ENCODE measurements at regions not wholly inside any gene's neighbourhood (a gene's known extent, or its start where the extent isn't known, plus 50 kb on each side); places are given as distances from the start of the nearest gene placed in this dataset.

DNA sequence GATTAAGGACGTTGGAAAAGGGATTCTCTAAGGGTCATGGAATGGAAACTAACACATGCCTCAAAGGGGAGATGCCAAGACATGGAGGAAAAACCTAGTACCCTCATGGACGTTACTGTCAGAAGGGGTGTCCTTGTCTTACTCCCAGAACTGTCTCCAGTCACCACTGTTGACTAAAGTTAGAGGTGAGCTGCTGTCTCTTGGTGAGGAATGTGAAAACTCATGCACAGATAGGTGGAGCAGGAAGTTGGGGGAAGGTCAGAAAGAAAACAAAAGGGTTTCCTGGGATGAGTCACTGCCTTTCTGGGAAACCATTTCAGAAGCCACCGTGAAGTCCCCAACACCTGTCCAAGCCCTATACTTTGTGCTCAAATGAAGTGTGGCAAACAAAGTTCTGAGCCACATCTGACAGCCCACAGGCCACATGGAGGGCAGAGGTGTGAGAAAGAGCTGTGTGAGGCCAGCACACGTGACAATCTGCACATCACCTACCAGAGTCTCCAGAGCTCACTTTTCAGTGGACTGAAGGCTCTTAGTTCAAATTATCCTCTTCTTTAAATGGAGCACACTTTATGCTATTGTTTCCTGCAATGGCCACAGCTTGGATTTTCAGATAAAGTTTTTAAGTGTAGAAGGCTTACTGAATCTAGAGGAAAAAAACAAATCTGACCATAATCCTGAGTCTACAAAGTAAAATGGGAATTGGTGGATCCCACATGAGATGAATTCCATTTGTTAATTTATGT, 92.9 kb upstream of the EGLN3 start:
- DNase-seq (ENCODE audit: low read depth in 2 of 2) = peak; percentile 12 to 22

DNA sequence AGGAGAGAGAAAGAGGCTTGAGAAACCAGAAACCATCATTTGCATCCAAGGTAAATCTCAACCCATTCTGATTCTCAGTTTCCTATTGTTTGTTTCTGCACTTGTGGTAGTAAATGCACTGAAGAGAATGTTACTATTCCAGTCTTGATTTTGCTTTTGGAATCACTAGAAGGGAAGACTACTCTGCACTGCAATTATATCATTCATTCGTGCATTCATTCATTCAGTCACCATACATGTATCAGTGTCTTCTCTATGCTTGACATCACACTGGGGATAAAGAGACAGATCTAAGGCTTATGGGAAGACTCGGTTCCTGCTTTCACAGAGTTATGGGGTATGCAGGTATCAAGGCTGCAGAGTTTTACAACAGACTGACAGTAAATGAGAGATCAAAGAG, 90.3 kb upstream of the EGLN3 start:
- no peak for DNase-seq (ENCODE audit: low read depth in 2 of 2)

DNA sequence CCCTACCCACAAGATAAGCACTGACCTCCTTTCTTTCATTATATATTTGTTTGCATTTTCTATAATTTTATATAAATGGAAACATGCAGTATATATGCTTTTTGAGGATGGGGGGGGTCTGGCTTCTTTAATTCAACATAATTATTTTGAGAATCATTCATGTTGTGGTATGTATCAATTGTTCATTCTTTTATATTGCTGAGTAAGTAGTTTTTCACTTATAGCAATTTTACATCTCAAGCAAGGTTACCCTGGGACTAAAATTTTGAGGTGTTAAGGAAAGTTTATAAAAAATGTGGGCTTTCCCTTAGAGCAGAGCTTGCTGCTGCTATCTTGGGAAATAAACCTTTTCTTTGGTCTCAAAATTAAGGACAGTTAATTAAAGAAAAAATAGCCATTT, 89.9 kb upstream of the EGLN3 start:
- DNase-seq (ENCODE audit: low read depth in 2 of 2) = no peak

DNA sequence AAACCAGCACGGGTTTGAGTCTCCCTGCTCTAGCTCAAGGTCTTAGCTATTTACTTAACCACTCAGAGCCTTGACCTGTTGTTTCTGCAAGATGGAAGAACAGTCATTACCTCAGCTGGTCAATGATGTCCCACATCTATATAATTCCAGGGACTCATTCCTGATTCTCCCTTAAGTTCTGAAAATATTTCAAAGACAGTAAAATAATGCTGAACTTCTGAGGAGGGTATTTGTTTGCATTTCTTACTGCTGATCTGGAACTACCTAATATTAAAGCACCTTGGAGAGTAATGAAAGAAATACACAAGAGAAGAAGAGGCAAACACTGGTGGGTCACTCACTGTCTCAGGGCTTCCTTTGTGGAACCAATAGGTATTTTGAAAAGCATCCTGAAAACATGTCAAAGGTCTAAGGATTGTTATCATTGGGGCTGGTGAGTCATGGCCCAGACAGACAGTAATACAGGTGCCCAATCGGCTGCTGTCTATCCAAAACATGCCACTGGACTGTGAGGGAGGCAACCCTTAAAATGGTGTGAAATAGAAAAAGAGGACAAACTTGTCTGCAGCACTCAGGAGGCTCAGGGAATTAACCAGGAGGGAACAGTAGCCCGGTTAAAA, 88.7 kb upstream of the EGLN3 start:
- no peak for DNase-seq (ENCODE audit: low read depth in 2 of 2)

DNA sequence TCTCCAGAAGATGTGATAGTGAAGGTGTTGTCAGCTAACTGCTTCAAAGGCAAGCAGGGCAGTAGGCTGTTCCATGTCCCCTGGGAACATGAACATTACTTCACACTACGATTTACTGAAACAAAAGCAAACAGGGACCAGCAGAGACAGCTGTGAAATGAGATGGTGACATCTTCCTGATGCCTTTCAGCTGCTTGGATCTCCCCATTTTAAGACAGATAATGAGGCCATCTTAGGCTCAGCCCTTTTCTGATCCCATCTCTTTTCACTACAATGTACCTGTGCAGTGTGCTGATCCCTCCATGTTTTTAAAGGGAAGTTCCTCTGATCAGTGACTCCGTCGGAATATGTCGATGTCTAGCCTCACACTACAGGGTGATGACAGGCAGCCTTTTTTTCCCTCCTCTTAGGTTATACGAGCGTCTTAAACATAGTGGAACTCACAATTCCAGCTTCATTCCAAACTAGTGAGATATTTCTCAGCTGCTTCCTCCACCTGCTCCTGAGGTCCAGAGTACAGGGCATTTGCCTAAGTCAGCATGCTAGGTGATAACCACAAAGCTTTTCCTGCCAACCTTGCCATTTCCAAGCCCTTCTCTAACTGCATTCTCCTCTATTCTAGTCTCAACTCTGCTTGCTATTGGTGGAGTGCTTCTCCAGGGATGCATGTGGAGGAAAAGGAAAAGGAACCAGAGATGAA, 87.6 kb upstream of the EGLN3 start:
- DNase-seq (ENCODE audit: low read depth in 2 of 2) = no peak

DNA sequence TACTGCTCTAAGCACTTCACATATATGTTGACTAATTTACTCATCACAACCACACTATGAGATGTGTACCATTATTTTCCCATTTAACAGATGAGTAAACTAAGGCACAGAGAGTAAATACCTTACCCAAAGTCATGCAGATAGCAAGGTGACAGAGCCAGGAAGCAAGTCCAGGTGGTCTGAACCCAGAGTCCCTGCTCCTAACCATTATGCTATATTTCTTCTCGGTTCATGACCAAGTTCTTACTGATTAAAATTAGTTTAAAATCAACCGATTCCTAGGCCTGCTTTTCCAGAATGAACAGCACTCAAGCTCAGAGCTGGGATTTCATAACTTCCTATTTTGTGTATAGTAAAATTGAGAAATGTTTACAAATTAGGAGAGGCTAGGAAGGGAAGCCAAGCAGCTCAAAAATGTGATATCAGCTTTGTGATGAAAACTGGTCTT, 85.5 kb upstream of the EGLN3 start:
- DNase-seq (ENCODE audit: low read depth in 2 of 2) = no peak

DNA sequence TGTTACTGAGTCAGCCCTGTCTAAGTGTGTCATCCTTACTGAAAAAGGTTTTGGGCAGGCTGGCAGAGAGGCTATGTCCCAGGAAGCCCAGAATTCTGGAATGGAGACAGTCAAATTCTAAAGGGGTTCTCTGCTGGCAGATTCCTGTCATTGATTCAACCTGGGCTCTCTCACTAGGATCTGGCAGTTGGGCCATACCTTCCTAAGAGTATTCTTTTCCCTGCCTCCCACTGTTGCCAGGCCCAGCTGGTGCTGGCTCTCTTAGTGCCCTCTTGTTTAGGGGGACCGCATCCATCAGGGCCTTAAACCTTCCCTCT, 85.0 kb upstream of the EGLN3 start:
- no peak for DNase-seq (ENCODE audit: low read depth in 2 of 2)

DNA sequence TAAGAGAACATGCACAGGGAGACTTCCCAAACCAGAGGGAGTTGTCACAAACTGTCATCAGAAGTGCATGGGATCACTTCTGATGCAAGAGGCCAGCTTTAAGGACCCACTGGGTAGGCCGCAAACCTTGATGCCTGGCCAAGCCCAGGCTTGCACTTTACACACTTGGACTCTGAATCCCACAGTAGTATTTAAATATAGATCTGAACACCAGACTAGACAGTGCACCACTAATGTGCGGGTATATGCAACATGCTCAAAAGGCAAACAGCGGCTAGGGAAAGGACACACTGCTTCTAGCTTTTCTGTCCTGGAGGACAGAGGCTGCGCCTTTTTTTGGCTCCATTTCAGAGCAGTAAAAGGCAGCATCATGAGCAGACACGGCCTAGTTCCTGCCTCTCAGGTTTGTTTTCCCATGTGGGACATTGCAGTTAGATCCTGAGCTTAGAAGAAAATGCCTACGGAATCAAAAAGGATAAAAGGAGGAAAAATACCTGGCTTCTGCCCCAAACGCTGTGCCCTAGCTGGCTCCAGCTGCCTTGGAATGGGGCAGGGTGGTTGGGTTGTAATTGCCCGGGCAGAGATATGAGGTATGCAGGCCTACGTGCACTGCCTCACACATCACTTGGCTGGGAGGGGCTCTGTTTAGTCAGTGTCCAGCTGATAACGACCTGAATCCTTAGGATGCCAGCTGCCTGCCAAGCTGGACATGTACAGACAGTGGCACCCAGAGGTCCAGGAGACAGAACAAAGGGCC, 84.5 kb upstream of the EGLN3 start:
- no peak for DNase-seq (ENCODE audit: low read depth in 2 of 2)

DNA sequence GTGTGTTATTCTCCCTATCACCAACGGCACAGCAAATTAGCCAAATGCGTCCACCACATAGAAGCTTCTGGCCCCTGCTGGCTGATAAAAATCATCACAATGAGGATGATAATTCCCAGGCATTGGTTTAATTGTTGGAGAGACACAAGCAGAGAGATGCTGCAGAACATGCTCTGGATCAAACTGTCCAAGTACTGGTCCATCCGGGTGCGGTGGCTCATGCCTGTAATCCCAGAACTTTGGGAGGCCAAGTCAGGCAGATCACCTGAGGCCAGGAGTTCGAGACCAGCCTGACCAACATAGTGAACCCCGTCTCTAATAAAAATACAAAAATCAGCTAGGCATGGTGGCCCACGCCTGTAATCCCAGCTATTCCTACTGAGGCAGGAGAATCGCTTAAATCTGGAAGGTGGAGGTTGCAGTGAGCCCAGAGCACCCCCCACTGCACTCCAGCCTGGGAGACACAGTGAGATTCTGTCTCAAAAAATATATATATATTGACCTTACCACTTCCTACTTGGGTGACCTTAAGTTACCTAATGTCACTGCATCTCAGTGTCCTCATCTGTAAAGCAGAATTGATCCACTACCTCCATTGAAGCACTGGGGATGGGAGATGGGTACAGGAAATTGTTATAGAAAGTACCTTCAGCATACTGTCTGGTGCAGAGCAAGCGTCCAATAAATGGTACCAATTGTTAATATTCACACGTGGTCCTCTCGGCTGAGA, 83.7 kb upstream of the EGLN3 start:
- DNase-seq (ENCODE audit: low read depth in 2 of 2) = no peak

DNA sequence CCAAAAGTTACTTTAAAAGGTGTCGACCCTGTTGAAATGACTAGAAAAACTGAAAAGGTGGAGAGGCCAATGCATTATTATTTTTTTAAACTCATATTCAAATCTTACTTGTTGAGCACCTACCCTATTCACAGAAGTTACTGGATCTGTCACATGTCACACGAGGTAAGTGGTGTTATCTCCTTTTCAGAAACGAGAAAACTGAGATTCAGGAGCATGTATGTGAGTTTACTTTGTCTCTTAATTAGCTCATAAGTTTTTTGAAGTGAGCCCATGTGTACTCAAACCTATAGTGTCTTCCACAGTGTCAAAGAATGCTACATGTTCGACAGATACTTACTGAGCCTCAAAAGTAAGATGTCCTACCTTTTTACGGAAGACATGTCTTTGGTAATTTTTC, 81.8 kb upstream of the EGLN3 start:
- DNase-seq (ENCODE audit: low read depth in 2 of 2) = no peak

DNA sequence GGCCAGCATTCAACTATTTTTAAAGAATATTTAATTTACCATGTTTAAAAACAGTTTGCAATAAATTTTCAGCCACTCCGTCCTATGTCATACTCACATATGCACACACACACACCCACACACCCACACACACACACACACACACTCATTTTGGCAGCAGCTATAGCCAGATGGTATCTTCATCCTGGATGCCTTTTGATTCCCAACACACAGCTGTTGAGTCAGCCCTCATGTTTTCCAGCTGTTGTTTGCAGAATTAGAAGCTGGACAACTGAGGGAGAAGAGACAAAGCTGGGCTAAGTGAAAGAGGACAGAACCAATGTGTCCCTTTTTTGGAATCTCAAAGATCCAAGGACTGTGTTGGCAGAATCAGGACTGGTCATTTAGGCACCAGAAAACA, 80.0 kb upstream of the EGLN3 start:
- DNase-seq (ENCODE audit: low read depth in 2 of 2) = no peak

DNA sequence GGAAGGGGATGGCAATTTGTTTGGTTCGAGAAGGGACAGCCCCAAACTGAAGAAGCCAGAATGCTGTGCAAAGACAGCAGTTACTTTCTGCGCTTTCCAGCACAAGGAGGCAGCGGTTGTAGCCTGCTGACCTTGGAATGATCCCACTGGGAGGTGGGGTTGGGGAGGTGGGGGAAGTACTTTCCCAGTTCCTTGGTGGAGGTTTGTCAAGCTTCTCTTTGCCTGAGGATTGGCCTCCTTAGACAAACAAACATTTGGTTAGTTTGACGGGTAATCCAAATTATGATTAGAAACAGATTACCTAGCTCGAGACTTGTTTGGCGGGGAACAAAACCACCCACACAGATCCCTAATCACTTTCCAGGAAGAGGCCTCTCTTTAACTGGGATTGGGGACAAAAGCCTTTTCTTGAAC, 79.1 kb upstream of the EGLN3 start:
- DNase-seq (ENCODE audit: low read depth in 2 of 2) = no peak

DNA sequence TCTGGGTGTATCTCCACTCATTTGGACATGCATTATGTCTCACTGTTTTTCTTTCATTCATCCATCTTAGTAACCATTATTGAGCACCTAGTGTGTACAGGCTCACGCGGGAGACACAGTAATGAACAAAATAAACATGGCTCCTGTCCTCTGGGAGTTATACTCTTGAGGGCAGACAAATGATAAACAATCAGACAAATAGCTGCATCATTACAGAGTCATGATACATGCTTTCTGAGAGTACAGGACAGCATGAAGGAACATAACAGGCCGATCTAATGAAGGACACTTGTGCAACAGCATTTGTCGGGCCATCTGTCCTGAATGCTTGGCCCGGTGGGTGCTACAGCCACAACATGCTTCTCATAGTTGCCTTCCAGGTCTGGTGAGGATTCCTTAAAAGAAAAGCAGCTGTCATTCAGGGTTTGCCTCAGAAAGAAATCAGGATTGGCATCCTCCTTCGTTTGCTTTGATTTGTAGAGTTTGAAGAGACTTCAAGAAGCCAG, 77.2 kb upstream of the EGLN3 start:
- no peak for DNase-seq (ENCODE audit: low read depth in 2 of 2)

DNA sequence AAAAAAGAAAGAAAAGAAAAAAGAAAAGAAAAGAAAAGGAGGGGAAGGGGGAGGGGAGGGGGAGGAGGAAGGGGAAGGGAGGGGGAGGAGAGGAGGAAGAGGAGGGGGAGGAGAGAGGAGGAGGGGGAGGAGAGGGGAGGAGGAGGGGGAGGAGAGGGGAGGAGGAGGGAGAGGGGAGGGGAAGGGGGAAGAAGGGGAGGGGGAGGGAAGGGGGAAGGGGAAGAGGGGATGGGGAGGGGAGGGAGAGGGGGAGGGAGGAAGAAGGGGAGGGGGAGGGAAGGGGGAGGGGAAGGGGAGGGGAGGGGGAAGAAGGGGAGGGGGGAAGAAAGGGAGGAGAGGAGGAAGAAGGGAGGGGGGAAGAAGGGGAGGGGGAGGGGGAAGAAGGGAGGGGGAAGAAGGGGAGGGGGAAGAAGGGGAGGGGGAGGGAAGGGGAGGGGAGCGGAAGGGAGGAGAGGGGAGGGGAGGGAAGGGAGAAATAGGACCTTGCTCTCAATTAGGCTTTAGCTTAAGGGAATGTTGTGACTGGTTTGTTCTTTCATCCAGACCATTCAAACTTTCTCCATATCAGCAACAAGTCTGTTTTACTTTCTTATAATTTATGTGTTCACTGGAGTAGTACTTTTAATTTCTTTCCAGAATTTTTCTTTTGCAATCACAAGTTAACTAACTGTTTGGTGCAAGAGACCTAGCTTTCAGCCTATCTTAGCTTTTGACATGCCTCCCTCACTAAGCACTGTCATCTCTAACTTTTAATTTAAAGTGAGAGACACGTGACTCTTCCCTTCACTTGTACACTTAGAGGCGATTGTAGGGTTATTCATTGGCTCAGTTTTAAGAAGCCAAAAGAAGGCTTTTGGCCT, 76.5 kb upstream of the EGLN3 start:
- no peak for DNase-seq (ENCODE audit: low read depth in 2 of 2)

DNA sequence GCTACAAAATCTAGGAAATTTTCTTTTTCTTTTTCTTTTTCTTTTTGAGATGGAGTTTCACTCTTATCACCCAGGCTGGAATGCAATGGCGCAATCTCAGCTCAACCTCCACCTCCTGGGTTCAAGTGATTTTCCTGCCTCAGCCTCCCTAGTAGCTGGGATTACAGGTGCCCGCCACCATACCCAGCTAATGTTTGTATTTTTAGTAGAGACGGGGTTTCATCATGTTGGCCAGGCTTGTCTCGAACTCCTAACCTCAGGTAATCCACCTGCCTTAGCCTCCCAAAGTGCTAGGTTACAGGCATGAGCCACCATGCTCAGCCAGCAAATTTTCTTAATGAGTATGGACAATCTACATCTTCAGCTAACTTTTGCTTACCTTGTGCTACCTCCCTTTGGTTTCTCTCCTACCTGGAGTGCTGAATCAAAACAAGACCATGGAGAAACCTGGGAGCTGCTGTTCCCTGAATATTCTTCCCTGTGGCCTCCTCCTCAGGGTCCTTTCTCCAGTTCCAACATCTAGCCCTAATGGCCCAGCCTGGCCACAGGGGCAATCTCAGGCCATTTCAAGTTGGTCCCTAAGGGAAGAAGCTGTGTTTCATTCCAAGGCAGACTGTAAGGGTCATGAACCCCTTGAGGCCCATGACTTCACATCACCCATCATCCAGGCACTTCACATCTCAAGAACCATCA, 74.6 kb upstream of the EGLN3 start:
- no peak for DNase-seq (ENCODE audit: low read depth in 2 of 2)

DNA sequence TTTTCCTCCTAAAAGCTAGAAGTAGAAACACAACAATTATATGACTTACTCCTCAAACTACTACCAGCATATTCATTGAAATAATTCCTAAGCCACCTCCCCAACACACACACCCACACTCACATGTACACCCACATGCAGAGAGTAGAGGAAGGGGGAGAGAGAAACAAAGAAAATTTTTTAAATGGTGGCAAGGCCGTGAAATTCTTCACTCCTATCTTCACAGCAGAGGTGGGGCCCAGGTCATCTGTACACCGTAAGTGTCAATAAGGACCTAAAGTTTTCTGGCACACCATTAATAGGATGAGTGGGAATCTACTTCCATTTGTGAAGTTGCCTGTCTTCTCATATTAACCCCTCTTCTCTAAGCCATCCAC, 73.9 kb upstream of the EGLN3 start:
- DNase-seq (ENCODE audit: low read depth in 2 of 2) = no peak

DNA sequence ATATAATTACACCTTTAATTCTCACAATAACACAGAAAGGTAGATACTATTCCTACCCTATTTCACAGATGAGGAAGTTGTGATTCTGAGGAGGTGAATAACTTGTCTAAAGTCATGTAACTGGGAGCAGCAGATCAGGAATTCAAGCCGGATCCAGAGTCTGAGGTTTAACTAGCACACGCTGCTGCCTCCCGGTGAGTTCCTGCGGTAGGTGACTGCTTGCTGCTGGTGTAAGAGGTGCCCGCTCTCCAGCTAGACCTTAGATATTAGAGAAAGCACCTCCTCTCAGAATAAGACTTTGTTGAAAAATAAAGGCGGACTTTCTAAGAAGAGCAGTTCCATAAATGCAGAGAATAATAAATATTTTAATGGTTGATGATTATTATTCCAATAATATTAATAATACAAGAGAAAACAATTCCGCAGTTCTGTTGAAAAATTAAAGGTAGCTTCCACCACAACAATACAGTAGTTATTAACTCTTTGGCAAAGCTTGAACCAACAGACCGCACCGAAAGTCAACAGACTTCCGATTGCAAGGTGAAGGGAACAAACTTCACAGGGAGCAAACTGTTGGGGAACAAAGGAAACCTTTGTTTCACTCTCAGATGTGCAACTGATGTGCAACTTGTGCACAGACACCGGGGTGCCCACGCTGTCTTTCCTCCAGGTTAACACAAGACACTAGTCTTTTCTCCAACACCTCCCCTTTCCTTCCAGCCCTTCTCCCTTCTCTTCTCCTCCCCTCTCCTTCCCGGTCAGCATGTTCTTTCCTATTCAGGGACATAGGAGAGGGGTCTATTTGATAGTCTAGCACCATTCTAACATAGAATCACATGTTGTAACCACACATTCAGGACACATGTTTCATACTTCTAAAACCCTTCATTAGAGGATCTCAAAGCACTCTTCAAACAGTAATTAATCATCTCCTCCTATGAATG, 73.2 kb upstream of the EGLN3 start:
- DNase-seq (ENCODE audit: low read depth in 2 of 2) = no peak

DNA sequence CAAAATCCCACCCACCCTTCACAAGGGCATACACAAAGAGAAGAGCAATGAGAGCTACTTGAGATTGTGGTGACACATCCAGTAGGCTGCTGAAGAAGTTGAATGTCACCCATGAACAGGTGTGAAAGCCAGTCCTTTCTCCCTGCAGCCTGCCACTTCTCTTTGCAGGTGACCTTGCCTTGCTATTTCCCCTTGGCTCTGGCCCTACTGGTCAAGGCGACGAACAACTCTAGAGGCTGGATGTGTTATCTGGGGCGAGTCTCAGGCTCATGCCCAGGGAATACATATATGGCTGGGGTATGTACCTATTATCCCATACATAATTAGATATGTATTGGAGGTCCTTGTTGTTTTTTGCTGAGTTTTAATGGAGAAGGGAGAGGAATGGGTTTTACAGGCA, 70.2 kb upstream of the EGLN3 start:
- no peak for DNase-seq (ENCODE audit: low read depth in 2 of 2)

DNA sequence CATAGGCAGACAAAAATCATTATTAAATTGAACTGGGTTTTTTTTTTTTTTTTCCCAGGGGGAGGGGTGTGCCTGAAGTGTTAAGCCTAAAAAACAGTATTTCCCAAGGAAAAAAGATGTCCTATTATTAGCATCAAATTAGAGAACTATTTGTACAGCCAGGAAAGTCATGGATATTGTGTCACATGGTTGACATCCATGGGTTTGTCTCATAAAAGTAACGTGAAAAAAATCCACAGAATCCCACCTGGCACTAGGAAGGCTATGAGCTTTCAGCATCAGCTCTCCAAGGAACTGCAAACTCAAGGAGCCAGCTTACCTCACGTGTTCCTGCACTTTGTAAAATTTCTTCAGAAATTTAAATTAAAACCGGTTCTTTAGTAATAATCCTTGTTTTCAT, 69.1 kb upstream of the EGLN3 start:
- DNase-seq (ENCODE audit: low read depth in 2 of 2) = no peak
